Trophoblast cell (in vitro differentiated cells and primary cell): ENCODE measurements at regions not wholly inside any gene's neighbourhood (a gene's known extent, or its start where the extent isn't known, plus 50 kb on each side); places are given as distances from the start of the nearest gene placed in this dataset.

Experiments
- DNase-seq, 2 donors: peaks; one replicate each; pipeline ENCODE4 v3.0.0-alpha.2; 2016
- H2AFZ ChIP-seq: 2 replicates; pipeline ENCODE4 v1.6.1; 2013; ENCODE audit warnings: low read length, moderate library complexity, mild to moderate bottlenecking; ENCODE audit not compliant: insufficient read depth, poor library complexity
- H2AK5ac ChIP-seq: 2 replicates; pipeline ENCODE4 v1.6.1; 2013; ENCODE audit warnings: mild to moderate bottlenecking, low read length
- H2BK120ac ChIP-seq: 2 replicates; pipeline ENCODE4 v1.6.1; 2013; ENCODE audit warnings: low read length, mild to moderate bottlenecking, moderate library complexity; ENCODE audit not compliant: insufficient read depth, poor library complexity
- H2BK12ac ChIP-seq: 2 replicates; pipeline ENCODE4 v1.6.1; 2013; ENCODE audit warnings: mild to moderate bottlenecking, low read length, moderate library complexity
- H2BK5ac ChIP-seq: 2 replicates; pipeline ENCODE4 v1.6.1; 2013; ENCODE audit warnings: low read length, low read depth, moderate library complexity, mild to moderate bottlenecking; ENCODE audit not compliant: poor library complexity
- H3K14ac ChIP-seq: 2 replicates; pipeline ENCODE4 v1.6.1; 2013; ENCODE audit warnings: mild to moderate bottlenecking, low read length
- H3K18ac ChIP-seq: 2 replicates; pipeline ENCODE4 v1.6.1; 2013; ENCODE audit warnings: mild to moderate bottlenecking, low read length
- H3K23ac ChIP-seq: 2 replicates; pipeline ENCODE4 v1.6.1; 2013; ENCODE audit warnings: low read length
- H3K27ac ChIP-seq: 2 replicates; pipeline ENCODE4 v1.5.1; 2013; ENCODE audit warnings: low read depth, mild to moderate bottlenecking, inconsistent platforms, low read length, moderate library complexity
- H3K27me3 ChIP-seq: 2 replicates; pipeline ENCODE4 v1.6.1; 2013; ENCODE audit warnings: inconsistent platforms, mild to moderate bottlenecking, low read length, moderate library complexity; ENCODE audit not compliant: insufficient read depth
- H3K36me3 ChIP-seq, 2 experiments: 1 replicate in 1 of 2; 2 replicates in 1 of 2; pipeline ENCODE4 v1.6.1; 2013; ENCODE audit warnings: low read length in 2 of 2, mild to moderate bottlenecking in 2 of 2, moderate library complexity in 1 of 2; ENCODE audit not compliant: insufficient read depth in 2 of 2, control insufficient read depth in 1 of 2
- H3K4ac ChIP-seq: 2 replicates; pipeline ENCODE4 v1.6.1; 2013; ENCODE audit warnings: low read depth, mild to moderate bottlenecking, low read length, moderate library complexity
- H3K4me1 ChIP-seq, 2 experiments: 1 replicate in 1 of 2; 2 replicates in 1 of 2; pipeline ENCODE4 v1.6.1; 2013; ENCODE audit warnings: low read length in 2 of 2, mild to moderate bottlenecking in 2 of 2, moderate library complexity in 1 of 2; ENCODE audit not compliant: insufficient read depth in 2 of 2, control insufficient read depth in 1 of 2
- H3K4me2 ChIP-seq: 2 replicates; pipeline ENCODE4 v1.6.1; 2013; ENCODE audit warnings: inconsistent platforms, mild to moderate bottlenecking, low read length, moderate library complexity
- H3K4me3 ChIP-seq: 2 replicates; pipeline ENCODE4 v1.5.1; 2013; ENCODE audit warnings: mild to moderate bottlenecking, low read depth, low read length, inconsistent platforms
- H3K79me1 ChIP-seq: one replicate; pipeline ENCODE4 v1.6.1; 2013; ENCODE audit warnings: low read length
- H3K79me2 ChIP-seq: 2 replicates; pipeline ENCODE4 v1.6.1; 2013; ENCODE audit warnings: low read length, mild to moderate bottlenecking; ENCODE audit not compliant: control insufficient read depth, insufficient read depth, poor library complexity
- H3K9ac ChIP-seq: 2 replicates; pipeline ENCODE4 v1.6.1; 2013; ENCODE audit warnings: mild to moderate bottlenecking, low read length
- H3K9me3 ChIP-seq: 2 replicates; pipeline ENCODE4 v1.6.1; 2013; ENCODE audit warnings: low read depth, mild to moderate bottlenecking, control low read depth, inconsistent platforms, low read length; ENCODE audit not compliant: insufficient read depth
- H4K12ac ChIP-seq: 2 replicates; pipeline ENCODE4 v1.6.1; 2013; ENCODE audit warnings: low read depth, mild to moderate bottlenecking, low read length, moderate library complexity
- H4K8ac ChIP-seq: 2 replicates; pipeline ENCODE4 v1.6.1; 2013; ENCODE audit warnings: low read depth, mild to moderate bottlenecking, low read length, moderate library complexity
- H4K91ac ChIP-seq: one replicate; pipeline ENCODE4 v1.6.1; 2013; ENCODE audit warnings: low read depth, mild to moderate bottlenecking, low read length, moderate library complexity
- WGBS: extraction: QIAGEN DNeasy Blood & Tissue Kit; methylation state at CpG from one replicate; pipeline ENCODE4 v1.1.7; 2013; ENCODE audit warnings: missing lambda C conversion rate; ENCODE audit not compliant: insufficient read length, insufficient coverage; ENCODE audit errors: extremely low coverage; 5-methylcytosine and 5-hydroxymethylcytosine counted together

DNA sequence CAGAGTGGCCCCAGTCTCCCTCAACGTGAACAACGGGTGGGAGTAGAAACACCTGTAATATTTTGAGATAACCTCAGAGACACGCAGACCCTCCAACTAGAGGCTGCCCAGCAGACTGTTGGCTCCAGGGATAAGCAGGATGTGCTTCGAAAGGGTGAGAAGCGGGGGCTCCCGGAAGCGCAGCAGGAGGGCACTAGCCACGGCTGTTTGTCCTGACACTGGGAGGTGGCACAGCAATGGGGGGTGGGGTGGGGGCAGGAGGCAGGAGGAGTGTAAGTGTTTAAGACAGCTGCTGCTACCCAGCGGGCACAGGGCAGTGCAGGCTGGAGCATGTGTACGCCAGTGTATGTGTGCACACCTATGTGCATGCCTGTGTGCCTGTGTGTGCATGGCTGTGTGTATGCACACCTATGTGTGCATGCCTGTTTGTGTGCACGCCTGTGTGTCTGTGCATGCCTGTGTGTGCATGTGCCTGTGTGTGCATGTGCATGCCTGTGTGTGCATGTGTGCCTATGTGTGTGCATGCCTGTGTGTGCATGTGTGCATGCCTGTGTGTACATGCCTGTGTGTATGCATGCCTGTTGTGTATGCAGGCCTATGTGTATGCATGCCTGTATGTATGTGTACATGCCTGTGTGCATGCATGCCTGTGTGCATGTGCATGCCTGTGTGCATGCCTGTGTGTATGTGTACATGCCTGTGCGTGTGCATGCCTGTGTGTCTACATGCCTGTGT, 154.7 kb downstream of the SHANK2 start:
- Histone ChIP-seq H3K14ac (no peak overlapping the region), H2BK12ac (no peak overlapping the region), H4K12ac (no peak overlapping the region), H3K9me3 (peaks cover 4% of the 10 kb centered on the region), H3K27me3 (no peaks in the 10 kb centered on the region), H3K36me3 (peaks cover 21 to 23% of the 10 kb centered on the region in 2 experiments), H3K23ac (no peak overlapping the region), H2BK120ac (no peak overlapping the region), H3K9ac (no peak overlapping the region), H3K79me1 (no peaks in the 10 kb centered on the region), H4K91ac (no peak overlapping the region), H2AFZ (no peak overlapping the region), H3K18ac (no peak overlapping the region), H3K27ac (no peak overlapping the region), H3K4me2 (no peak overlapping the region), H3K4me3 (peak overlapping the region; percentile 25), H3K4me1 (no peaks in the 10 kb centered on the region), H3K4ac (no peak overlapping the region), H4K8ac (no peak overlapping the region), H2AK5ac (no peak overlapping the region), H3K79me2 (no peaks in the 10 kb centered on the region), H2BK5ac (no peak overlapping the region)
- no CpG with 5 or more reads among the region's 12 CpGs for WGBS
- DNase-seq = no peak

DNA sequence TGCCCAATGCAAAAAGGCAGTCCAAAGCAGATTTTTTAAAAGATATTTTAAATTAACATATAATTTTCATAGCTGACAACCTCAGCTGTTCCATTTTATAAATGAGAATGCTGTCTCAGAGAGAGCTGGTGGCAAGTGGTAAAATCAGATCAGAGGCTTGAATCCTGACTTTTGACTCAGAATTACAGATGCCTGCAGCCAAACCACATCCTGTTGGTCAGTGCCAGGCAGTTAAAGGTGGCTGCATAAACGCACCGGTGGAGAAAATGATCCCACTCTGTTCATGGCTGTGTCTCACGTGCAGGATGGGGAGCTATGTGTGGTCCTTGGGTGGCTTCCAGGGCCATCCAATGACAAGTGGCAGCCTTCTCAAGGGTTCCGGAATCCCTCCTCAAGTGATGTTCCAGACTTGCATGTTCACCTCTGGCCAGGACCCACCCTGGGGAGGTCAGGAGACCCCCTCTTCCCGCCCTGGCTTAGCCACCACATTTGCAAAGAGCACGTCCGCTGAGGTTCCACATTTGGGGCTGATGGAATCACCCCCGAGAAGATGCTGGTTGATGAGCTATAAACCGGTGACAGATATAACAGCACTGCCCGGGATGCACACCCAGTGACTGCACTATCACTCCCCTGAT, 155.5 kb downstream of the SHANK2 start:
- H2AK5ac ChIP-seq = no peak overlapping the region
- no peak overlapping the region for H3K9ac ChIP-seq
- WGBS = no CpG with 5 or more reads among the region's 10 CpGs
- peaks cover 25 to 29% of the 10 kb centered on the region in 2 experiments for H3K36me3 ChIP-seq
- H3K18ac ChIP-seq = no peak overlapping the region
- DNase-seq = no peak
- no peak overlapping the region for H2BK5ac ChIP-seq
- no peak overlapping the region for H3K23ac ChIP-seq
- H4K8ac ChIP-seq = no peak overlapping the region
- H4K91ac ChIP-seq = no peak overlapping the region
- no peak overlapping the region for H2BK12ac ChIP-seq
- no peaks in the 10 kb centered on the region for H3K79me2 ChIP-seq
- H3K27me3 ChIP-seq = no peaks in the 10 kb centered on the region
- H3K27ac ChIP-seq = no peak overlapping the region
- no peak overlapping the region for H3K4ac ChIP-seq
- H3K4me2 ChIP-seq = no peak overlapping the region
- H2BK120ac ChIP-seq = no peak overlapping the region
- H3K9me3 ChIP-seq = peaks cover 4% of the 10 kb centered on the region
- H3K4me1 ChIP-seq = no peaks in the 10 kb centered on the region
- H3K14ac ChIP-seq = no peak overlapping the region
- no peak overlapping the region for H2AFZ ChIP-seq
- H3K4me3 ChIP-seq = no peak overlapping the region
- H3K79me1 ChIP-seq = no peaks in the 10 kb centered on the region
- no peak overlapping the region for H4K12ac ChIP-seq

DNA sequence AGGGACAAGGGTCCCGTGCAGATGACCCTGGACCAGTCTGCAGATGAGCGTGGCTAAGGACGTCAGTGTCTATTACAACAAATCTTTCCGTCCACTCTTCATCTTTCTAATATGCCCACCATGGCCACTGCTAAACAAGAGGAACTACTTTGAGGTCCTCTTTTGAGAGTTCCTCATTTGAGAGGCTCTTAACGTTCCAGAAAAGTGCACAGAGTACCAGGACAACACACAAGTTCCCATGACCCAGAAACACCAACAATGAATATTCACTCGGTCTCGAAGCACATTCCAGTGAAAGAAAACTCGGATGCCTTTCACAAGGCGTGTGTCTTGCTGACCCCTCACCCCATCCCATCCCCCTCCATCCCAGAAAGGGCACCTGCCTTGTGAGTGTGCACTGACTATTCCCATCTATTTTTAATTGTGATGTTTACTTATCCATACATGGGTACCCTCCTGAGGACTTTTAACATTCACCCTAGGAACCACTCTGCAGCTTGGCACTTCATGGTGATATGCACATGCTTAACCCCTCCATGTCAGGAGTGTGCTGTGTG, 157.0 kb downstream of the SHANK2 start:
- H3K79me1 ChIP-seq = no peaks in the 10 kb centered on the region
- H3K27me3 ChIP-seq = no peaks in the 10 kb centered on the region
- H4K91ac ChIP-seq = no peak overlapping the region
- H2AK5ac ChIP-seq = no peak overlapping the region
- H4K12ac ChIP-seq = no peak overlapping the region
- H3K79me2 ChIP-seq = no peaks in the 10 kb centered on the region
- H2BK120ac ChIP-seq = no peak overlapping the region
- H4K8ac ChIP-seq = no peak overlapping the region
- peaks cover 4% of the 10 kb centered on the region for H3K9me3 ChIP-seq
- no peak overlapping the region for H3K4ac ChIP-seq
- H3K4me3 ChIP-seq = no peak overlapping the region
- no peak overlapping the region for H3K9ac ChIP-seq
- no peak overlapping the region for H2BK5ac ChIP-seq
- H2BK12ac ChIP-seq = no peak overlapping the region
- no peak overlapping the region for H3K4me2 ChIP-seq
- H3K14ac ChIP-seq = no peak overlapping the region
- no CpG with 5 or more reads among the region's 9 CpGs for whole genome bisulfite sequencing
- H3K27ac ChIP-seq = no peak overlapping the region
- no peak for DNase-seq
- no peak overlapping the region for H3K18ac ChIP-seq
- H3K23ac ChIP-seq = no peak overlapping the region
- H2AFZ ChIP-seq = no peak overlapping the region
- H3K4me1 ChIP-seq = no peaks in the 10 kb centered on the region
- H3K36me3 ChIP-seq = peaks cover 31 to 38% of the 10 kb centered on the region in 2 experiments

- no peak overlapping the region for H3K9ac ChIP-seq
- H3K79me2 ChIP-seq = no peaks in the 10 kb centered on the region
- H2BK5ac ChIP-seq = no peak overlapping the region
- no peak overlapping the region for H2AFZ ChIP-seq
- no peak overlapping the region for H3K4ac ChIP-seq
- H3K27ac ChIP-seq = no peak overlapping the region
- H3K36me3 ChIP-seq = peaks cover 33 to 43% of the 10 kb centered on the region in 2 experiments
- no CpG with 5 or more reads among the region's 26 CpGs for WGBS
- no peak overlapping the region for H3K23ac ChIP-seq
- no peak overlapping the region for H4K12ac ChIP-seq
- no peak overlapping the region for H4K8ac ChIP-seq
- DNase-seq = no peak
- peaks cover 4% of the 10 kb centered on the region for H3K9me3 ChIP-seq
- H2BK12ac ChIP-seq = no peak overlapping the region
- H3K4me1 ChIP-seq = no peaks in the 10 kb centered on the region
- no peak overlapping the region for H4K91ac ChIP-seq
- no peak overlapping the region for H2AK5ac ChIP-seq
- no peak overlapping the region for H3K4me2 ChIP-seq
- H3K27me3 ChIP-seq = no peaks in the 10 kb centered on the region
- H3K4me3 ChIP-seq = no peak overlapping the region
- H2BK120ac ChIP-seq = no peak overlapping the region
- no peaks in the 10 kb centered on the region for H3K79me1 ChIP-seq
- no peak overlapping the region for H3K14ac ChIP-seq
- no peak overlapping the region for H3K18ac ChIP-seq
Measured at GRCh38 chr11:71094296-71095077, 157.9 kb downstream of the SHANK2 start.
